Colon (tissue), 2 donors: ENCODE measurements at regions not wholly inside any gene's neighbourhood (a gene's known extent, or its start where the extent isn't known, plus 50 kb on each side); places are given as distances from the start of the nearest gene placed in this dataset.
"Not testable (repeated sequence)": the region's sequence is repeated elsewhere in the genome, so short reads cannot be mapped to it uniquely, and the experiment has no call there.

Experiments used
- FAIRE-seq: peaks from 2 replicates; lab custom pipeline; 2012; peaks lifted over from hg19 to GRCh38; lab: Jason Lieb, UNC
- donor health status: control.
- donor health status: control.

DNA sequence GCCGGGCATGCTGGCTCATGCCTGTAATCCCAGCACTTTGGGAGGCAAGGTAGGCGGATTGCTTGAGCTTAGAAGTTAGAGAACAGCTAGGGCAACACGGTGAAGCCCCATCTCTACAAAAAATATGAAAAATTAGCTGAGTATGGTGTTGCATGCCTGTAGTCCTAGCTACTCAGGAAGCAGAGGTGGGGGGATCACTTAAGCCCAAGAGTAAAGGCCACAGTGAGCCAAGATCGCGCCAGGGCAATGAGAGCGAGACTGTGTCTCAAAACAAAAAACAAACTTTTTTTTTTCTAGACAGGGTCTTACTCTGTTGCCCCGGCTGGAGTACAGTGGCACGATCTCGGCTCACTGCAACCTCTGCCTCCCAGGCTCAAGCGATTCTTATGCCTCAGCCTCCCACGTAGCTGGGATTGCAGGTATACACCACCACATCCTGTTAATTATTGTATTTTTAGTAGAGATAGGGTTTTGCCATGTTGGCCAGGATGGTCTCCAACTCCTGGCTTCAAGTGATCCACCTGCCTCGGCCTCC is 307.5 kb downstream of the GOLGA6L6 start:
- FAIRE-seq = not testable (repeated sequence)

DNA sequence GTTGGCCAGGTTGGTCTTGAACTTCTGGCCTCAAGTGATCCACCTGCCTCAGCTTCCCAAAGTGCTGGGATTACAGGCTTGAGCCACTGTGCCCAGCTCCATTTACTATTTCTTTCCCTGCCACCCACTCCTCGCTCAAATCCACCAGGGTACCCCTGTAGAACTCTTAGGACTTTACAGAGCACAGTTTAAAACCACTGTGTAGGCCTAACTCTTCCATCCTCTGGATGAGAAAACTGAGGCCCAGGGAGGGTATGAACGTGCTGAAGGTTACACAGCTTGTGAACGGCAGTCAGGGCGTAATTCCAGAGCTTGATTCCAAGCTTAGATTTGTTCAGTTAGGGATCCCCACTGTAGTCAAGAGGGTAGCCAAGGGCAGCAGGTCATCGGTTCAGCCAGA is 309.1 kb downstream of the GOLGA6L6 start:
- FAIRE-seq = not testable (repeated sequence)

DNA sequence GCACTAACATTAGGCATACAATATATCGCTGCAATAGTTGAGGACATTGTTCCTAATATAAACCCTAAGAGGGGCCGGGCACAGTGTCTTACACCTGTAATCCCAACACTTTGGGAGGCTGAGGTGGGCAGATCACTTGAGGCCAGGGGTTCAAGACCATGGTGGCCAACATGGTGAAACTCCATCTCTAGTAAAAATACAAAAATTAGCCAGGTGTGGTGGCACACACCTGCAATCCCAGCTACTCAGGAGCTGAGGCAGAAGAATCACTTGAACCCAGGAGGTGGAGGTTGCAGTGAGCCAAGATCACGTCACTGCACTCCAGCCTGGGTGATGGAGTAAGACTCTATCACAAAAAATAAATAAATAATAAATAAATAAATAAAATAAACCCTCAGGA is 310.9 kb downstream of the GOLGA6L6 start:
- FAIRE-seq = not testable (repeated sequence)

DNA sequence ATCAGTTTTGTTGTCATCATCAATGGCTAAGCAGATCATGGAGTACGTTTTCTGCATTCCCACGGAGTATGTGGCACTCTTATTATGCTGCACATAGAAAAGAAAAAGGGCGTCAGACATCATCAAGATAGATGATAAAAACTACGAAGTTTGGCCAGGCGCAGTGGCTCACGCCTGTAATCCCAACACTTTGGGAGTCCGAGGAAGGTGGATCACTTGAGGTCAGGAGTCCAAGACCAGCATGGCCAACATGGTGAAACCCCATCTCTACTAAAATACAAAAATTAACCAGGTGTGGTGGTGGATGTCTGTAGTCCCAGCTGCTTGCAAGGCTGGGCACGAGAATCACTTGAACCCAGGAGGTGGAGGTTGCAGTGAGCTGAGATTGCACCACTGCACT is 312.8 kb downstream of the GOLGA6L6 start:
- not testable (repeated sequence) for FAIRE-seq

DNA sequence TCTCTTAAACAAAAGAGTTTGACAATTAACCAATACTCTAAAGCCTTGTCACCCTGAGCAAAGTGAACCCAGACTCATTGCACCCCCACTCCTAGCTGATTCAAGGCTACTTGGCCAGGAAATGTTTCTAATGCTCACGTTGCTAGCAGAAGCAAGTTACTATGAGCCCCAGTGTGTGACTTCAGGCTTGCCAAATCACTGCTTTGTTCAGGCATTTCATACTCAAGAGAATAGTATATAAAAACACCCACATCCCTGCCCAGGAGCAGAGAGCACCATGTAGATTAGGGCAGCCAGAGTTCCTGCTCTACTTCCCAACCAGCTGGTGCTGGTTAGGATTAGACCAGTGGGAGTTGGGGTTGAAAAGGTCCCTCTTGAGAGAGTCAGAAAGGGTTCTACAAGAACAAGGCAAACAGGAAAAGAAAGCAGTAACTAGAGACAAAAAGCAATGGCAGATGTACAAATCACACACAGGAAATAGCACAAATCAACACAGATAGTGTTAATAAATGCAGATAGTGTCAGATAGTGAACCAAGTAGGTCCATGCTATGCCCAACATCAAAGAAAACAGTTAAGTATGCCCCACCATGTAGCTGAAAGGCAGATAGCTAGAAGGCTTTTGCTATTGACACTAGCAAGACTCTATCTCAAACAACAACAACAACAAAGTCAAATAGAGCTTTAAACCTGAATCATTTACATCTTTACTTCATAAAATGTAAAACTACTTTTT is 314.3 kb downstream of the GOLGA6L6 start:
- FAIRE-seq = not testable (repeated sequence)

DNA sequence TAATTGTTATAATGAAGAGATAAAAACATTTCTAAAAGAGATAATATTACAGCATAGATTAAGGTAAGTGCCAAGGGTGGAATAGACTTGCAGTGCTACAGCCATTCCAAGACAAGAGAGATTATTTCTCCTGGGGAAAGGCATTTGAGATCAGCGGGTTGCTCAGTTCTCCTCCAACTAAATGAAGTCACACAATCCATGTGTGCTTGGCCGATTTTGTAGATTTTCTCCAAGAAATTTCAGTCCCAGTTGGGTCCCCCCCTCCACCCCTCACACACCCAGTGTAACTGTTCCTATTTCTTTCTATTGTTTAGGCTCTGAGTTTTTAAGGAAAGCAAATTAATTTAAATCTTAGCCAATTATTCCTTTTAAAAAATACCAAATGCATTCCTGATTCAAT is 315.1 kb downstream of the GOLGA6L6 start:
- not testable (repeated sequence) for FAIRE-seq

DNA sequence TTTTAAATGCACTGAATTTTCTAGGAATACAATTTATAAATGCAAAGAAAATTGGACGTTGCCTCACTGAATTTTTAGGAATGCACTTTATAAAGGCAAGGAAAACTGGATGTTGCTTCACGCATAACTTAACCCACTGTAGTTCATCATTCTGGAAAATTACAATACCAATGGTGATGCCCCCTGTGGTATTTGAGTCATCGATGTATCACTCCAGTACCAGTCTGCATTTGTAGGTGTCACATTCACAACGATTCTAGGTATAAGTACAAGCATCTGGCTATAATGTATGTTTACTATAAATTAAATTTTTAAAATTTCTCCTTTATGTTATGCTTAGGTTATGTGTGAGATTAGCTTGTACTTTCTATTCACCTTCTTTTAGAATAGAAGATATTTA is 320.5 kb downstream of the GOLGA6L6 start:
- FAIRE-seq = not testable (repeated sequence)

DNA sequence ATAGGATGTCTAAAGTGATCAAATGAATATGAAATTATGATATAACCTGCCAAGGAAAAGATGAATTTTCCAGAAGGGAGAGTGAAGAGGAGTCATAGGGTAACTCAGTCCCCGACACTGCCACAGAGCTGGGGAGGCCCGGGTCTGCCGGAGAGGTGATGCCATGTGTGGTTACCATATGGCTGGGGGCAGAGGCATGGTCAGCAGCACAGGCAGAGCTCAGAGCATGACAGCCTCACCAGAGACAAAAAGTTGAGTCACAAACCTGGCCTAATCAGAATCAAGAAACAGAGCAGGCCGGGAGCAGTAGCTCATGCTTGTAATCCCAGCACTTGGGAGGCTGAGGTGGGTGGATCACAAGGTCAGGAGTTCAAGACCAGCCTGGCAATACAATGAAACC is 322.4 kb downstream of the GOLGA6L6 start:
- FAIRE-seq = not testable (repeated sequence)

DNA sequence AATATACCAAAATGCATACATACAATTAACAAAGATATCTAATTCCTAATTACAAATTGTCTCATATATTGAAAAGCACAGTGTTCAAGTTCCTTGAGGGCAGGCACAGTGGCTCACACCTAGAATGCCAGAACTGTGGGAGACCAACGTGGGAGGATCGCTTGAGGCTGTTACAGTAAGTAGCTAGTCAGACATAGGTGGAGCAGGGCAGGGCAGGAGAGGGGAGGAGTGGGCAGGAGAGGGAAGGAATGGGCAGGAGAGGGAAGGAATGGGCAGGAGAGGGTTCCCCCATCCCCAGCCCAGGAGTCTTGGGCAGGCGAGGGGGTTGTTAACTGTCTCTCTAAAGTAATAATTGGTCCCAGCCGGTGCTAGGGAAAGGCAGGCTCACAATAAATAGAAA is 325.9 kb downstream of the GOLGA6L6 start:
- not testable (repeated sequence) for FAIRE-seq

DNA sequence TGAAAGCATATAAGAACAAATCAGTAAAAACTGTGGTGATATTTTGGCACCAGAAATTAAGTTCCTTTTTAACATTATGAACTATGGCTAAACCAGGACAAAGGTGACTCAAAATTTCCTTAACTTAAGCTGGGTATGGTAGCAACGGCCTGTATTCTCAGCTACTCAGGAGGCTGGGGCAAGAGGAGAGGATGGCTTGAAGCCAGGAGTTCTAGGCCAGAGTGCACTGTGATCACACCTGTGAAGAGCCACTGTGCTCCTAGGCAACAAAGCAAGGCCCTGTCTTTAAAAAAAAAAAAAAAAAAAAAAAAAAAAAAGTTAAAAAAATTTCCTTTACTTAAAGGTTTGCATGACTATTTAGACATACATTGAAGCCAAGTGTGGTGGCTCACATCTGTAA is 327.5 kb downstream of the GOLGA6L6 start:
- not testable (repeated sequence) for FAIRE-seq

DNA sequence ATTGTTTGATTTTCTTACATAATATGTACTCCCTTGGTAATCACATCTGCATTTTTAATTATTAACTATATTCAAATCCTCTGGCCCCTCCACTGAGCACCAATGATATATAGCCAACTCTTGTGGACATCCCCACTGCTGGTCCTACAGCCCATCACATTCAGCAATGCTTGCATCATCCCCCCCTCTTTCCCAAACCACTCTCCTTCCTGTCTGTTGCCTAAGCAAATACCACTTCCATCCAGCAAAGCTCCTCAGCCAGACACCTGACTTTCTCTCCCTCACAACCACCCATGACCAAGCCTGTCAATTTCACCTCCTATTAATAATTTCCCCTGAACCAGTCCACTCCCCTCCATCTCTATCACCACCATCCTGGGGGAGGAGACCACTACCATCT is 330.1 kb downstream of the GOLGA6L6 start:
- FAIRE-seq = not testable (repeated sequence)

DNA sequence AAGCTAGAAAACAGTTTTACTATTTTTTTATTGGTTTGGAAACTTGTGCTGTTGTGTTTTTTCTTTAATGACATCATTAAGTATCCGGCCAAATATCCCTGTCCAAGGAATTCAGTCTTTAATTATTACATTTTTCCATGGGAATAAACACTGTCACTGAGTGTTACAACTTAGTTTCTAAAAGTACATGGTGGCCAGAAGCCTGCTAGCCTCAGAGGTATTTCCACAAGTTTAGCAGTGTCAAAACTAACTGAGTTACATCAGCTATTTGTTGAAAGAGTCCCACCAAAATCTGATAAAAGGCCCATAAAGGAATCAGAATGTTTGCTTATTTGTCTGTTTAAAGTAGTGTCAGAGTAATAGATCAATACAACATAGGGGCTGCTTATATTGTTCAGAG is 331.6 kb downstream of the GOLGA6L6 start:
- FAIRE-seq = not testable (repeated sequence)

DNA sequence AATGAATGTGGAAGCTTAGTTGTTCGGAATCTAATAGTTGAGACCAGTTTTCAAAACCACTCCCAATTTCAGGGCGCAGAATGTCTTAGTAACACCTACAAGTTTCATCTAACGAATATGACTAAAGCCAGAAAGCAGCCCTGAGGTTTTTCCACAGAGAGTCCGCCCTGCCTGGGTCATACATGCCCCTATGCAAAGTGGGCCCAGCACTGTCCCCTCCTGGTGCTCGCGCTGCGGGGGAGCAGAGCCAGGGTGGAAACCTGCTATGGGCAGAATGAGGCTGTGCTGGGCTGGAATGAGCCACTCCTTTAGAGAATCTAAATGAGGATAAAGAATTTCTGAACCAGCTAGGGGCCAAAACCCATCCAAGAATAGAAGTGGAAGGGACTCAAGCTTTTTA is 334.0 kb downstream of the GOLGA6L6 start:
- not testable (repeated sequence) for FAIRE-seq

DNA sequence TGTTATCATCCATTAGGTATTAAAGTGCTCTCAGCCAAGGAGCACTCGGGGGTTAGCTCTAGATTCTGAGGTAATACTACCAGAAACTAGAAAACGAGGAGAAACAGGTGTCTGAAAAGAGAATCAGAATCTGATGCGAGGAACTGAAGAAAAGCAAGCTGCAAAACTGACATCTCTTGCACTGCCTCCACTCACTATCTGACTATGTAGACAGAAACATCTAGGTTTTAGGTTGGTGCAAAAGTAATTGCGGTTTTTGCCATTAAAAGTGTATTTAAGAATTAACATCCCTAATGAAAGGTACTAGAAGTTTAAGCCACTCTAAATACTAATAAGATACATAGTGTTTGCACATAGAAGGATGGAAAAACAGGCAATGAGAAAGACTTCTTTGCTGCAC is 334.4 kb downstream of the GOLGA6L6 start:
- not testable (repeated sequence) for FAIRE-seq

DNA sequence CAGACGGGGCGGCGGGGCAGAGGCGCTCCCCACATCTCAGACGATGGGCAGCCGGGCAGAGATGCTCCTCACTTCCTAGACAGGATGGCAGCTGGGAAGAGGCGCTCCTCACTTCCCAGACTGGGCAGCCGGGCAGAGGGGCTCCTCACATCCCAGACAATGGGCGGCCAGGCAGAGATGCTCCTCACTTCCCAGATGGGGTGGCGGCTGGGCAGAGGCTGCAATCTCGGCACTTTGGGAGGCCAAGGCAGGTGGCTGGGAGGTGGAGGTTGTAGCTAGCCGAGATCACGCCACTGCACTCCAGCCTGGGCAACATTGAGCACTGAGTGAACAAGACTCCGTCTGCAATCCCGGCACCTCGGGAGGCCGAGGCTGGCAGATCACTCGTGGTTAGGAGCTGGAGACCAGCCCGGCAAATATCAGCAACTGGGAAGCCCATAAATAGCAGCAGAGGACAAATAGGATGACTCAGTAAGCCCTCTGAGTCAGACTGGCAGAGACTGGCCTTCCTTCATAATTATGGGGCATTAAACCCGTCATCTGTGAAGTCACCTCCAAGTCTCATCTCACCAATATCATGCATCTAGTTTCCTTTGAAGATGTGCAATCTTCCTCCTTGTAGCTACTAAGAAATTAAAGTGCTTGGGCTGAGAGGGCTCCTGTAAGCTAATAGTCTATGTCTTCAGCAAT is 337.3 kb downstream of the GOLGA6L6 start:
- not testable (repeated sequence) for FAIRE-seq

DNA sequence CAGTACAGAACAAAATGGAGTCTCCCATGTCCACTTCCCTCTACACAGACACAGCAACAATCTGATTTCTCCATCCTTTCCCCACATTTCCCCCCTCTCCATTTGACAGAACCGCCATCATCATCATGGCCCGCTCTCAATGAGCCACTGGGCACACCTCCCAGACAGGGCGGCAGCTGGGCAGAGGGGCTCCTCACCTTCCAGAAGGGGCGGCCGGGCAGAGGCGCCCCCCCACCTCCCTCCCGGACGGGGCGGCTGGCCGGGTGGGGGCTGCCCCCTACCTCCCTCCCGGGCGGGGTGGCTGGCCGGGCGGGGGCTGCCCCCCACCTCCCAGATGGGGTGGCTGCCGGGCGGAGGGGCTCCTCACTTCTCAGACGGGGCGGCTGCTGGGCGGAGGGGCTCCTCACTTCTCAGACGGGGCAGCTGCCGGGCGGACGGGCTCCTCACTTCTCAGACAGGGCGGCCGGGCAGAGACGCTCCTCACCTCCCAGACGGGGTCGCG is 337.9 kb downstream of the GOLGA6L6 start:
- not testable (repeated sequence) for FAIRE-seq

DNA sequence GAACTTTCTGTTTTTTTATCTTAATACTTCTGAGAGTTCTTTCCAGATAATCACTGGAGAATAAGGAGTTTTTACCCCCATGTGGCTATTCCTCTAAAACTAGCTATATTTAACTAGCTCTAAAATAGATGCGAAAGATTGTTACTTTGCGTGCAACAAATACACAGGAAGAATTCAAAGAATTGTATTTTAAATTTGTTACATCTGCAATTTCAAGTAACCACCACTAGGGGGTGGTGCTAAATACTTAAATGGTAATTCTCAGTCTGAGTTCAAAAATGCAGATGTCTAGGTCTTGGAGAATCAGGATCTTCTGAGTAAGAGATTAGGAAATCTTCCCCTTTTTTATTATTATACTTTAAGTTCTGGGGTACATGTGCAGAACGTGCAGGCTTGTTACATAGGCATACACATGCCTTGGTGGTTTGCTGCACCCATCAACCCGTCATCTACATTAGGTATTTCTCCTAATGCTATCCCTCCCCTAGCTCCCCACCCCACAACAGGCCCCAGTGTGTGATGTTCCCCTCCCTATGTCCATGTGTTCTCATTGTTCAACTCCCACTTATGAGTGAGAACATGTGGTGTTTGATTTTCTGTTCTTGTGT is 346.9 kb downstream of the GOLGA6L6 start:
- FAIRE-seq = not testable (repeated sequence)

DNA sequence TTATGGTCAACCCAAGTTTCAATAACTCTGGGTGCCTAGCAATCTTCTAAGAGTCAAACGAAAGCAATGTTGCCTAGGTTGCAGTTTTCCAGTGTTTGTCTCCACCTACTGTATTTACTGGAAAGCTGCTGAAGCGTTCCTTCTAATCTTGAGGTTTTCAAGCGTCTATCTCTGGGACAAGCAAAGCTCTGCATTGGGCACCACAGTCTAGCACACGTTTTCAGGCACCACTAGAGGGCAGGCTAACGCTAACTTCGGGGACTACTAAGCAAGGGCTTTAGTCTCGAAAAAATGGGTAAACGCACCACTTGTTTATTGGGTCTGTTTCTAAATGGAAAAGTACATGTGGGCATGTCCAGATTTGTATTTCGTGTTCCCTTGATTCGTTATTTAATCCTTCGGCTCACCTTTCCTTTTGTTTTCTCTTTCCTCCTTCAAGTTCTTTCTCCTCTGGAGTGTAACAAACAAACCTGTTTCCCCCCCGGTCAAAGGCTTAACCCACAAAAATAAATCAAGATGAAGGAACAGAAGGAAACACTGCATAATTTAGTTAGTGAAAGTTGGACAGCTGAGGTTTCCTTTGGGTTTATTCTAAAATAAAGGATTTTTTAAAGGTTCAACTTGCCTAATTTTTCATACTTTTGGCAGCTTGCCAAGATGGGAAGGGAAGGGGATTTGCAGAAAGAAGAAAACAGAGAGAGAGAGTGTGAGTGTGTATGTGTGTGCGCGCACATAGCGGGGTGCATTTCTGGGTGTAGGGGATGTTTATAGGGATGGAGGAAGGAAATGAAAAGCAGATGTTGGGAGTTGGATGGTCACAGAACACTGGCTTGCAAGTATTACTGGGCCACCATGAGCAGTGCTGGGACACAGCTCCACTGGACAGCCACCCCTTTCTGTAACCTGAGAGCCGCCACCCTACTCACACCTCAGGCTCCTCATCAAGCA is 348.3 kb downstream of the GOLGA6L6 start:
- not testable (repeated sequence) for FAIRE-seq

DNA sequence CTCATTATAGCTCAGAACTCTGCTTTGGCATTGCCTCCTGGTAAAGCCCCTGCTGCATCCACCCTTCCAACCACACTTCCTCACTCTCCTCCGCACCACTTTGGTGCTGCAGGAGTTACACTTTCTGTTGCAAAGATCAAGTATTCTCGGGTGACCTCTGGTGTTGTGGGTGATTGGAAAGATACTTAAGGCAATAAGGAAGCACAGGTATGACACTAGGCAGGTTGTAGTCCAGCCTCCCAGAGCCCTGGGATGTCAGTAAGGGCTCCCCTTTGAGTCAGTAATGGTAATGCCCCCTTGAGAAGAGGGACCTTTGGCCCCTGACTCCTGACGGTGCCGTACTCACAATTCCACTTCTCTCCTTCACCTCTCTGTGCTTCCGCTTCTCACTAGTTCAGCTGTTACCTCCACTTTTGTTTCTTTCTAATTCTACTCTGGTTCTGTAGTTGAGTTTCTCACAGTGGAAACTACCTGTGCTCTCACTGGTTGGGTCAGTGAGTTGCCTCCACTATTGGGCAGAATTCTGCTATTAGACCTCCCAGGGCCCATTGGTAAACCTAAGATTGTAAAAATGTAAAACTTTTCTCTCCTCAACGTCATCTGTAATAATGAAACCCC is 350.0 kb downstream of the GOLGA6L6 start:
- FAIRE-seq = not testable (repeated sequence)

DNA sequence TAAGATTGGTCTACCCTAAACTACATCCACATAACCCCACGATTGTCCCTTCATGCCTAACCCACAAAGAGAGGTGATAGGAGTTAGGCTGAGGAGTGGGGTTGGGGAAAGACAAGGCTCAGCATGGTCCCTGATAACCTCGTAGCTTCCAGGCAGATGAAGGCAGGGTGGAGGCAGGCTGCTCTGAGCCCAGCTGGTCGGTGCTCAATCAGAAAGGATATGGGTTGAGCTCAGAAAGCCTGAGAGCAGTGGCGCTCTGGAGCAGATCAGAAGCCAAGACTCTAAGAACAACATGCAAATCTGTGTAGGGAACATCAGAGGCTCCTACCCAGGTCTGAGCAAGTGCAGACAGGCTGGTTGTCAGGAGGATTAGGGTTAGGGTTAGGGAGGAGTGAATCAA is 353.0 kb downstream of the GOLGA6L6 start:
- not testable (repeated sequence) for FAIRE-seq
